HG02943 (cell line): ENCODE measurements at regions not wholly inside any gene's neighbourhood (a gene's known extent, or its start where the extent isn't known, plus 50 kb on each side); places are given as distances from the start of the nearest gene placed in this dataset.

Source experiments
- ATAC-seq: cut with Tn5 transposase; IDR thresholded peaks from one replicate; pipeline ENCODE4 v1.9.1; 2021; ENCODE audit warnings: mild to moderate bottlenecking, low read depth, moderate library complexity; ENCODE audit not compliant: unreplicated experiment

- ATAC-seq: no peak
Measured at GRCh38 chr4:159722052-159722451, 619.2 kb downstream of the RAPGEF2 start.

- no peak for ATAC-seq
Measured at GRCh38 chr4:159722918-159723317, 620.0 kb downstream of the RAPGEF2 start.

GRCh38 chr4:159723341-159724048, 620.6 kb downstream of the RAPGEF2 start:
- ATAC-seq: no peak

GRCh38 chr4:159725571-159725970, 622.7 kb downstream of the RAPGEF2 start:
- ATAC-seq: no peak

GRCh38 chr4:159735281-159736207, 632.7 kb downstream of the RAPGEF2 start:
- ATAC-seq: no peak

- no peak for ATAC-seq
Measured at GRCh38 chr4:159736411-159736810, 633.5 kb downstream of the RAPGEF2 start.

GRCh38 chr4:159743971-159744370, 641.1 kb downstream of the RAPGEF2 start:
- ATAC-seq: no peak

GRCh38 chr4:159747983-159748382, 645.1 kb downstream of the RAPGEF2 start:
- ATAC-seq: no peak

GRCh38 chr4:159748834-159749444, 646.1 kb downstream of the RAPGEF2 start:
- no peak for ATAC-seq

GRCh38 chr4:159757499-159757898, 654.6 kb downstream of the RAPGEF2 start:
- ATAC-seq: no peak

- no peak for ATAC-seq
Measured at GRCh38 chr4:159758061-159758460, 655.2 kb downstream of the RAPGEF2 start.

- ATAC-seq: no peak
Measured at GRCh38 chr4:159762672-159763071, 659.8 kb downstream of the RAPGEF2 start.

- ATAC-seq: peak; percentile 83
Measured at GRCh38 chr4:159764343-159764952, 661.6 kb downstream of the RAPGEF2 start.

GRCh38 chr4:159765382-159765781, 662.5 kb downstream of the RAPGEF2 start:
- no peak for ATAC-seq

- ATAC-seq: no peak
Measured at GRCh38 chr4:159766241-159766640, 663.4 kb downstream of the RAPGEF2 start.

- no peak for ATAC-seq
Measured at GRCh38 chr4:159767406-159767805, 664.5 kb downstream of the RAPGEF2 start.

- ATAC-seq: no peak
Measured at GRCh38 chr4:159768016-159768415, 665.1 kb downstream of the RAPGEF2 start.

- ATAC-seq: no peak
Measured at GRCh38 chr4:159770401-159770800, 667.5 kb downstream of the RAPGEF2 start.

GRCh38 chr4:159770969-159771368, 668.1 kb downstream of the RAPGEF2 start:
- ATAC-seq: no peak

- no peak for ATAC-seq
Measured at GRCh38 chr4:159776961-159777360, 674.1 kb downstream of the RAPGEF2 start.

- ATAC-seq: no peak
Measured at GRCh38 chr4:159777689-159778088, 674.8 kb downstream of the RAPGEF2 start.
